ENCODE measurements at regions not wholly inside any gene's neighbourhood (a gene's known extent, or its start where the extent isn't known, plus 50 kb on each side); places are given as distances from the start of the nearest gene placed in this dataset.
A peak's percentile ranks its signal among the peaks of the same experiment; 100 is the strongest.
"Not testable (repeated sequence)": the region's sequence is repeated elsewhere in the genome, so short reads cannot be mapped to it uniquely, and the experiment has no call there.

DNA sequence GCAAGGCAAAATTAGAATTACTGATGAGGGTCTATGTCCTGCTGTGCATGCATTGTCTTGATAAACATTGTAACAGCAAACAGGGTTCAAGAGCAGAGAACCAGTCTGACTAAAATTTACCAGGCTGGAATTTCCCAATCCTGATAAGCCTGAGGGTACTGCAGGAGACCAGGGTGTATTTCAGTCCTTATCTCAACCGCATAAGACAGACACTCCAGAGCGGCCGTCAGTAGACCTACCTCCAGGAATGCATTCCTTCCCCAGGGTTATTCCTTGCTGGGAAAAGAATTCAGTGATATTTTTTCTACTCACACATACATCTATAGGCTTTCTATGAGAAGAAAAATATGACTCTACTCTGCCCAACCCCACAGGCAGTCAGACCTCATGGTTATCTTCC lies 466.1 kb downstream of the SLC6A15 start:
- not testable (repeated sequence) for H3K4me3 ChIP-seq (ENCODE audit: low read depth, low read length); DNase-seq (ENCODE audit: extremely low spot score); H3K4me1 ChIP-seq (ENCODE audit: insufficient read depth); H3K36me3 ChIP-seq (ENCODE audit: insufficient read depth); H3K27ac ChIP-seq (ENCODE audit: low read depth)
- 91% methylated on average over 3 of the region's 3 CpGs for WGBS

DNA sequence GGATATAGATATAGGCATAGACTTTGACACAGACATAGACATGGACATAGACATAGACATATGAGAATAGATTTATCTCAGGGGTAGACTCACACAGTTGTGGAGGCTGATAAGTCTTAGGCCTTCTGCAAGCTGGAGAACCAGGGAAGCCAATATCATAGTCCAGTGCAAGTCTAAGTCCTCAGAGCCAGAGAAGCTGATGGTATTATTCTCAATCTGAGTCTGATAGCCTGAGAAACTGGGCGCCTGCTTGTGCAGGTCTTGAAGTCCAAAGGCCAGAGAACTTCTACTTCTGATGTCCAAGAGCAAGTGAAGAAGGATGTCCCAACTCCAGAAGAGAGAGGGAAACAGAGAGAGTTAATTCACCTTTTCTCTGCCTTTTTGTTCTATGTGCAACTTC lies 476.5 kb downstream of the SLC6A15 start:
- Histone ChIP-seq H3K36me3 (ENCODE audit: insufficient read depth) (no peaks in the 10 kb centered on the region), H3K4me1 (ENCODE audit: insufficient read depth) (no peaks in the 10 kb centered on the region), H3K4me3 (ENCODE audit: low read depth, low read length) (no peak overlapping the region), H3K27ac (ENCODE audit: low read depth) (no peak overlapping the region)
- no peak for DNase-seq (ENCODE audit: extremely low spot score)
- WGBS = 98% methylated on average over 1 of the region's 1 CpG

DNA sequence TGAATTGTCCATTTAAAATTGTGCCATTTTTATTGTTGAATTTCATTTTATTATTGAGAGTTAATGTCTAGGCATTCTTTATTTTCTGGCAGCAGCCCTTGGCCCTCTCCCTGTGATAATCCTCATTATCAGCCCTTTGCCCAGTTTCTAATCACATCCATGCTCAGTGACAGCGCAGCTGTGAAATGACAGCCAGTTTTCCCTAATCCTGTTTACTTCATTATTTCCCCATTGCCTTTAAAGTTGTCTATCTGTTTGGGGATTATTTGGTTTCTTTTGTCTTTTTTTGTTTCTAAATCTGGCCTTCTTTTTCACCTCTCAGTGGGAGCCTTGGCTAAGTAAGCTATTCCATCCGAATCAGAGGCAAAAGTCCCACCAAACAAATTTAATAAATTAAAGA lies 476.9 kb downstream of the SLC6A15 start:
- WGBS = 70% methylated on average over 2 of the region's 2 CpGs
- no peak for DNase-seq (ENCODE audit: extremely low spot score)
- Histone ChIP-seq H3K36me3 (ENCODE audit: insufficient read depth) (no peaks in the 10 kb centered on the region), H3K4me3 (ENCODE audit: low read depth, low read length) (no peak overlapping the region), H3K4me1 (ENCODE audit: insufficient read depth) (no peaks in the 10 kb centered on the region), H3K27ac (ENCODE audit: low read depth) (no peak overlapping the region)

DNA sequence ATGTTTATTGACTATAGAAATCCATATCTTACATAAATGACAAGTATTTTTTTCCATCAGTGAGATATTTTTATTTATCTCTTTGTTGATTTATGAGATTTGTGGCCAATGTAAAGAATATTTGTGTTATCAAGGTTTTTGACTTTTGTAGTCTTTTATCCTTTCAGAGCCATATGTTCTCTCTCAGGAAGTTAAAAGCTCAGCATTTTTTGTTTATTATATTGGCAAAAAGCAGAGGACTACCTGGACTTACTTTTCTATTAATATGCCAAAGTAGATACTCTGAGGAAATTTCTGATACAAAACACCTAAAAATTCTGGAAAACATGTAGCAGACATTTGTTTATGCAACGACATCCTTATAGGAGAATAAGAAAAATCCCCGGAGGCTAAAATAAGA lies 490.3 kb downstream of the SLC6A15 start:
- Histone ChIP-seq H3K4me3 (ENCODE audit: low read depth, low read length) (no peak overlapping the region), H3K36me3 (ENCODE audit: insufficient read depth) (no peaks in the 10 kb centered on the region)
- 53% methylated on average over 2 of the region's 2 CpGs for WGBS

DNA sequence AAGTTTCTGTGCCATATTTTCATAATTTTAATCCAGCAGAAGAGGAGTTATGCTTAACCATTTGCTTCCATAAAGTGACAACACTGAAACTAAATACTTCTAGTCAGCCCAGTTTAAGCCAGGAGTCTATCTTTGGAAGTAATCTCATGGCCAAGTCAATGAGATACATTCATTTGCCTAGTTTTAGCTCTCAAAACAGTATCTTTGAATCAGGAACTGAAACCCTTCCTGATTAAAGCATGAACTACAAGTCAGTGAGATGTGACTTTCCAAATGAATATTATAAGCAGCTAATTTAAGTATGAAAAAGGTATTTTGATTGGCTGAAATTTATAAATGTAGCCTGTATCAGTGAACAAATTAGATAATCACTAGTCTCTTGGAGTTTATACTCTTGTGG lies 491.5 kb downstream of the SLC6A15 start:
- no peak overlapping the region for H3K4me3 ChIP-seq (ENCODE audit: low read depth, low read length)
- no peak overlapping the region for H3K27ac ChIP-seq (ENCODE audit: low read depth)
- no peaks in the 10 kb centered on the region for H3K4me1 ChIP-seq (ENCODE audit: insufficient read depth)
- no peak for DNase-seq (ENCODE audit: extremely low spot score)
- H3K36me3 ChIP-seq (ENCODE audit: insufficient read depth) = no peaks in the 10 kb centered on the region

More for the DNA sequence above, 490.3 kb downstream of the SLC6A15 start:
- H3K4me1 ChIP-seq (ENCODE audit: insufficient read depth) = no peaks in the 10 kb centered on the region
- no peak for DNase-seq (ENCODE audit: extremely low spot score)
- no peak overlapping the region for H3K27ac ChIP-seq (ENCODE audit: low read depth)

DNA sequence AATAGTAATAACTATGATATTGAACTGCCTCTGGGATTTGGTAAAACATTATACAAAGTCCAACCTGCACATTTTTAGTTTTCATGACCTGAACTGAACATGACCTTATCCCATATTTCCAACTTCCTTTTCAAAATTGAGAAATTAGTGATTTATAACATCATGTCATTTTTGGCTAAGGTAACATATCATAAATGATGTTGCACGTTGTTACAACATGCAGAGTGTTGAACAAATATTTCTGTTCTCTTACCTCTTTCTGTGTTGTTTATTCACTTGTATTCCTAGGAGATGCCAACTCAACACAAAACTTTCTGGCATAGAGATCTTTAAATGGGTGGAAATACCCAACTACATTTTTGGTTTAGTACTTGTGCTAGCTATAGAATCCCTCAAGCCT lies 496.0 kb downstream of the SLC6A15 start:
- no peaks in the 10 kb centered on the region for H3K4me1 ChIP-seq (ENCODE audit: insufficient read depth)
- no peak overlapping the region for H3K27ac ChIP-seq (ENCODE audit: low read depth)
- H3K4me3 ChIP-seq (ENCODE audit: low read depth, low read length) = no peak overlapping the region
- H3K36me3 ChIP-seq (ENCODE audit: insufficient read depth) = no peaks in the 10 kb centered on the region
- WGBS = 40% methylated on average over 1 of the region's 1 CpG
- DNase-seq (ENCODE audit: extremely low spot score) = no peak

DNA sequence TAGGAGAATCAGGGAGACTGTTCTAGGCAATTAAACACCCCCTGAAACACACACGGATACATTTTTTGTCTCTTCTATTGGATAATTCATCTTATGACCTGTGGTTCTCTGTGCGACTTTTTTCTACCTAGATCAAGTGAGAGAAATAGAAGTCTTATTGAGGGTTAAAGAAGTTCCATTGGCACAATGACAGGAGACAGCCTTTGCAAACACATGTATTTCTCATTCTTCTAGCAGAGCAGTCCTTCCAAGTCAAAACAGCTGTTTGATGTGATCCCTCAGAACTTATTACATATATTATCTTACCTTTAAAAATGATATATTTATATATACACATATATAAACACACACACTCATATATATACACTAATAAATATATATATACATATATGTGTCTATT lies 496.7 kb downstream of the SLC6A15 start:
- no peak overlapping the region for H3K4me3 ChIP-seq (ENCODE audit: low read depth, low read length)

DNA sequence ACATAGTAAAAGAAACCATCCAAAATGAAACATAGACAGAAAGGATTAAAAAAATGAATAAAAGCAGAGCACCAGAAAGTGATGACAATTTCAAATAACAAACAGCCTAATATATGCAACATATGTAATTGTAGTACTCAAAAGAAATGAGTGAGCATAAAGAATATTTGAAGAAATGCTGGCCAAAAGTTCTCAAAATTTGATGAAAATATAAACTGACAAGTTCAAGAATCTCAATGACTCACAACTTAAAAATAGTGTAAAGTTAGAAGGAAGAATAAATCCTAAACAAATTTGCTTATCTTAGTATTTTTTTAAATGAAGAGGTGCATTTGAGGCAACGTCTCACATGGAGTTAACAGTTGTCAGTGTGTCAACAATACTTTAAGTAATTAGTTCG lies 498.9 kb downstream of the SLC6A15 start:
- Histone ChIP-seq H3K36me3 (ENCODE audit: insufficient read depth) (no peaks in the 10 kb centered on the region), H3K4me3 (ENCODE audit: low read depth, low read length) (no peak overlapping the region), H3K27ac (ENCODE audit: low read depth) (no peak overlapping the region), H3K4me1 (ENCODE audit: insufficient read depth) (no peaks in the 10 kb centered on the region)
- WGBS = 60% methylated on average over 2 of the region's 2 CpGs
- DNase-seq (ENCODE audit: extremely low spot score) = no peak

More for the DNA sequence above, 496.7 kb downstream of the SLC6A15 start:
- WGBS = 89% methylated on average over 2 of the region's 2 CpGs
- H3K4me1 ChIP-seq (ENCODE audit: insufficient read depth) = no peaks in the 10 kb centered on the region
- no peaks in the 10 kb centered on the region for H3K36me3 ChIP-seq (ENCODE audit: insufficient read depth)
- DNase-seq (ENCODE audit: extremely low spot score) = no peak
- H3K27ac ChIP-seq (ENCODE audit: low read depth) = no peak overlapping the region

DNA sequence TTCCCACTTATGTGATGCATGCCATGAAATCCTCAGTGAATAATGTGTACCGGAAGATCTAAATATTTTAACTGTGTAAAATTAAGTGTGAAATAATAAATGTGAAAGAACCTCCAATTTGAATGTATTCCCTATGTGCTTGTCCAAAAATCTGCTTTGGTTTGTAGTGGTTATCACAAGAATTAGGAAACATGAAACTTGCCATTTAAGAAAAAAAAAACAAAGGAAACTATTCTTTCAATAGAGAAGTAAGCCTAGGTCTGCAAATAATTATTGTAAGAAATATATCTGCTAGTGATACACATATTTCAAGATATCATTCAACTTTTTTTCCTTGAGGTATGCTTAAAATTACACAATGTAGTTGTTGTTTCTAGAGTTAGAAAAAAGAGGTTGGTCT lies 500.4 kb downstream of the SLC6A15 start:
- H3K27ac ChIP-seq (ENCODE audit: low read depth) = no peak overlapping the region
- H3K4me1 ChIP-seq (ENCODE audit: insufficient read depth) = no peaks in the 10 kb centered on the region
- no peaks in the 10 kb centered on the region for H3K36me3 ChIP-seq (ENCODE audit: insufficient read depth)
- no peak for DNase-seq (ENCODE audit: extremely low spot score)
- WGBS = 73% methylated on average over 1 of the region's 1 CpG
- no peak overlapping the region for H3K4me3 ChIP-seq (ENCODE audit: low read depth, low read length)

DNA sequence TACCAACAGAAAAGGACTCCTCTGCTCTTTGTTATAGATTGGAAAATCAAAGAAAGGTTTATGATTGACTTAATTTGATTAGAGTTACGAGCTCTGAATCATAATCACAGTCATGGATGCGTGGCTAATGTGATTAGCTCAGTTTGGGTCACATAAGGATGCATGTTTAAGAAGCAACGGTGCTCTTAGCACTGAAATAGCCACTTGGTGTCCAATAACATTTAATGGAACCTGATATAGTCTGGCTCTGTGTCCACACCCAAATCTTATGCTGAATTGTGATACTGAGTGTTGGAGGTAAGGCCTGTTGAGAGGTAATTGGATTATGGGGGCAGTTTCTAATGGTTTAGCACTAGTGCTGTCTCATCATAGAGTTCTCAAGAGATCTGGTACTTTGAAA lies 501.6 kb downstream of the SLC6A15 start:
- Histone ChIP-seq H3K4me3 (ENCODE audit: low read depth, low read length) (no peak overlapping the region), H3K27ac (ENCODE audit: low read depth) (no peak overlapping the region), H3K36me3 (ENCODE audit: insufficient read depth) (no peaks in the 10 kb centered on the region), H3K4me1 (ENCODE audit: insufficient read depth) (no peaks in the 10 kb centered on the region)
- WGBS = 68% methylated on average over 3 of the region's 3 CpGs
- DNase-seq (ENCODE audit: extremely low spot score) = no peak

DNA sequence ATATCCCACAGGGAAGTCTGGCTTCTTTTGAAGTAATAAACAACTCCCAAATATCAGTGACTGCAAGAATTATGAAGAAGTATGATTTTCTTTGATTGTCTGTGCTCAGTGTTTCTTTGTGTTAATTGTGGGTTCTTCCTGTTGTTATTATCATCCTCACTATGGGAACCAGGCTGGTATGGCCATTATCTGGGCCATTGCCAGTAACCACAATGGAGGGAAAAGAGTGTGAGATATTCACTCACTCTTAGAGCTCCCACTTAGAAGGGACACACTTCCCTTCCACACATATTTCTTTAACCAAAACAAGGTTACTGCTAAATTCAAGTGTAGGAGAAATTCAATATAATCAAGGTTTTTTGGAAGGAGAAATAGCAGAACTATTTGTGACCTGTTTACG lies 503.7 kb downstream of the SLC6A15 start:
- Histone ChIP-seq H3K36me3 (ENCODE audit: insufficient read depth) (no peaks in the 10 kb centered on the region), H3K27ac (ENCODE audit: low read depth) (no peak overlapping the region), H3K4me3 (ENCODE audit: low read depth, low read length) (no peak overlapping the region), H3K4me1 (ENCODE audit: insufficient read depth) (no peaks in the 10 kb centered on the region)
- WGBS = 100% methylated on average over 1 of the region's 1 CpG
- DNase-seq (ENCODE audit: extremely low spot score) = no peak

DNA sequence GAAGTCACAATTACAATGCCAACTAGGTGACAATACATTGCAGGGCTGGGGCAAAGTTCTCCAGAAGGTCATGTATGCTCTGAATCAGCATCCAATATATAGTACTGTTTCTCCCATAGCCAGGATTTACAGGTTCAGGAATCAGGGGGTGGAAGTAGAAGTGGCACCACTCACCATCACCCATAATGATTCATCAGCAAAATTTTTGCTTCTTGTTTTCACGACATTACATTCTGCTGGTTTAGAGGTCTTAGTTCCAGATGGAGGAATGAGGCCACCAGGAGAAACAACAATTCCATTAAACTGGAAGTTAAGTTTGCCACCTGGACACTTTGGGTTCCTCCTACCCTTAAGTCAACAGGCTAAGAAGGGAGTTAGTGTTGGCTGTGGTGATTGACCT lies 505.9 kb downstream of the SLC6A15 start:
- 95% methylated on average over 1 of the region's 1 CpG for WGBS
- not testable (repeated sequence) for H3K4me1 ChIP-seq (ENCODE audit: insufficient read depth); H3K36me3 ChIP-seq (ENCODE audit: insufficient read depth)

DNA sequence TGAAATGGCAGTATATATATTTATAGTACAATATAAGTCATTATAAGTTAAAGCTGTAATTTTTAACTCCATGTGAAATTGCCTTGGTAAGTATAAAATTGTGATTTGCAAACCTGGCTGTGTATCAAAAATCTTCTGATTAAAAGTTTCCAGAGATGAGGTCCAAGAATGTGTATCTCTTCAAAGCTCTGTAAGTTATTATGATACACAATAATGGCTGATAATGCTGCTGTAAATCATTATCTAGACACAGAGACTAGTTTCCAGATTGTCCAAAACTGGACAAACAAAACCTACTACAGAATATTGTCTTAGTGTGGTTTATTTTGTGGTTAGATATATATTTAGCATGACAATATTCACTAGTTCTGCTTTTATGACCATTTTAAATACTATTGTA lies 514.8 kb downstream of the SLC6A15 start:
- no peaks in the 10 kb centered on the region for H3K36me3 ChIP-seq (ENCODE audit: insufficient read depth)
- H3K27ac ChIP-seq (ENCODE audit: low read depth) = no peak overlapping the region
- DNase-seq (ENCODE audit: extremely low spot score) = peak; percentile 14
- no peak overlapping the region for H3K4me3 ChIP-seq (ENCODE audit: low read depth, low read length)
- no peaks in the 10 kb centered on the region for H3K4me1 ChIP-seq (ENCODE audit: insufficient read depth)

More for the DNA sequence above, 505.9 kb downstream of the SLC6A15 start:
- not testable (repeated sequence) for DNase-seq (ENCODE audit: extremely low spot score); H3K4me3 ChIP-seq (ENCODE audit: low read depth, low read length); H3K27ac ChIP-seq (ENCODE audit: low read depth)

DNA sequence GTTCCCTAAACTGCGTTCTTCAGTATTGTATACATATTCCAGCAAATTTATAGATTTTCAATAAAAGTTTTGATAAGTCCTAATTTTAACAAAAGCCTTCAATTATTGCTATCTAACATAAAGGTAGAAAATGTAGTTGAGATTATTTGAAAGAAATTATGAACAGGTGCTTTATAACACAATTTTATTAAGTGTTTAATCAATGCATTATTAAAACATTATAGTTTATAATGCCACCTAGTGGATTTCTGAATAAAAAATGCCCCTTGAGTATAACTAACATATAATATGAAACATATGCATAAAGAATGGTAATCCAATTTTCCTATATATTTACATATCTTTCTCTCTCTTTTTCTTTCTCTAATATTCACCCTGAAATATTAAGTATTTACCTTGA lies 515.3 kb downstream of the SLC6A15 start:
- no peak for DNase-seq (ENCODE audit: extremely low spot score)
- Histone ChIP-seq H3K4me3 (ENCODE audit: low read depth, low read length) (no peak overlapping the region), H3K27ac (ENCODE audit: low read depth) (no peak overlapping the region), H3K4me1 (ENCODE audit: insufficient read depth) (no peaks in the 10 kb centered on the region), H3K36me3 (ENCODE audit: insufficient read depth) (no peaks in the 10 kb centered on the region)
- 91% methylated on average over 1 of the region's 1 CpG for WGBS

DNA sequence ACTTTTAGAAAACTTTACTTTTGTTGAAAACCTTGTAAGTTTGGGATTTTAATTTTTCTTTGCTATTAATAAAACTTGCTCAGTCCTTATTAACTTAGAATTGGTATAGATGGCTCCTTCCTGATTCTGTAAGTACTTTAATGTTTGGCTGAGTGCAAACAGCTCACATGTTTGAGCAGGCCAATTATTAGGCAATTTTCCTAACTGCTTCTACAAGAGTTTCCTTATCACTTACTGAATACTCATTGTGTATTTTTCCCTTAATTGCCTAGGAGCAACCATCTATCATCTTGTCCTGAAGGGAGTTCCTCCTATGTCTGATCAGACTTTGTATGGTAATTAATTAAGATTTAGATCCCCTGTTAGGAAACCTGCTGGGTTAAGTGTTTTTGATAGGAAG lies 521.4 kb downstream of the SLC6A15 start:
- H3K4me1 ChIP-seq (ENCODE audit: insufficient read depth); H3K4me3 ChIP-seq (ENCODE audit: low read depth, low read length); H3K36me3 ChIP-seq (ENCODE audit: insufficient read depth); H3K27ac ChIP-seq (ENCODE audit: low read depth); DNase-seq (ENCODE audit: extremely low spot score): not testable (repeated sequence)
